D721Med (cell line): ENCODE measurements at regions not wholly inside any gene's neighbourhood (a gene's known extent, or its start where the extent isn't known, plus 50 kb on each side); places are given as distances from the start of the nearest gene placed in this dataset.

Source experiments
- DNase-seq: peaks from one replicate; pipeline ENCODE4 v3.0.0; 2011; ENCODE audit warnings: low spot score; ENCODE audit not compliant: insufficient read length
- FAIRE-seq: peaks from 2 replicates; lab custom pipeline; 2011; peaks lifted over from hg19 to GRCh38; lab: Jason Lieb, UNC
- TF ChIP-seq, protein P1 (sequence below): IDR thresholded peaks from 2 replicates; pipeline ENCODE4 v1.5.1; 2012; ENCODE audit warnings: mild to moderate bottlenecking, control low read depth; ENCODE audit not compliant: insufficient read depth; ENCODE audit errors: missing control alignments

DNA sequence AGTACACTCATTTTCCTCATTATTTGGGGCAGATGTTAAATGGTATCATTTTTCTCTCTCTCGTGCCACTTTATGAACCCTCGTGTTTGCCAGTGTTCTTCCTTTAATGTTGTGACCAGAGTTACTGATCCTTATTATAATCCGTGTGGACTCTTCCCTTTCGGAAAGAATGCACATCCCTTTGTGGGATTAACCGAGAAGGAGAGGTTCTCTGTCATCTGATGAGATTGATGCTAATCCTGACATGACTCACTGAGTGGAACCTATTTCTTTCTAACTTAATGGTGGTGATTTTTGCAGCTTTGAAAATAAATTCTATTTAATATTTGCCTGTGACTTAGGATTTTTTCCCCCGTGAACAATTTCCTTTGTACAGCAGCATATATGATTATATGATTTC is 300.0 kb upstream of the MAN1A1 start:
- FAIRE-seq = no peak
- TF ChIP-seq, protein P1, sequence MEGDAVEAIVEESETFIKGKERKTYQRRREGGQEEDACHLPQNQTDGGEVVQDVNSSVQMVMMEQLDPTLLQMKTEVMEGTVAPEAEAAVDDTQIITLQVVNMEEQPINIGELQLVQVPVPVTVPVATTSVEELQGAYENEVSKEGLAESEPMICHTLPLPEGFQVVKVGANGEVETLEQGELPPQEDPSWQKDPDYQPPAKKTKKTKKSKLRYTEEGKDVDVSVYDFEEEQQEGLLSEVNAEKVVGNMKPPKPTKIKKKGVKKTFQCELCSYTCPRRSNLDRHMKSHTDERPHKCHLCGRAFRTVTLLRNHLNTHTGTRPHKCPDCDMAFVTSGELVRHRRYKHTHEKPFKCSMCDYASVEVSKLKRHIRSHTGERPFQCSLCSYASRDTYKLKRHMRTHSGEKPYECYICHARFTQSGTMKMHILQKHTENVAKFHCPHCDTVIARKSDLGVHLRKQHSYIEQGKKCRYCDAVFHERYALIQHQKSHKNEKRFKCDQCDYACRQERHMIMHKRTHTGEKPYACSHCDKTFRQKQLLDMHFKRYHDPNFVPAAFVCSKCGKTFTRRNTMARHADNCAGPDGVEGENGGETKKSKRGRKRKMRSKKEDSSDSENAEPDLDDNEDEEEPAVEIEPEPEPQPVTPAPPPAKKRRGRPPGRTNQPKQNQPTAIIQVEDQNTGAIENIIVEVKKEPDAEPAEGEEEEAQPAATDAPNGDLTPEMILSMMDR = no peak
- DNase-seq = no peak

DNA sequence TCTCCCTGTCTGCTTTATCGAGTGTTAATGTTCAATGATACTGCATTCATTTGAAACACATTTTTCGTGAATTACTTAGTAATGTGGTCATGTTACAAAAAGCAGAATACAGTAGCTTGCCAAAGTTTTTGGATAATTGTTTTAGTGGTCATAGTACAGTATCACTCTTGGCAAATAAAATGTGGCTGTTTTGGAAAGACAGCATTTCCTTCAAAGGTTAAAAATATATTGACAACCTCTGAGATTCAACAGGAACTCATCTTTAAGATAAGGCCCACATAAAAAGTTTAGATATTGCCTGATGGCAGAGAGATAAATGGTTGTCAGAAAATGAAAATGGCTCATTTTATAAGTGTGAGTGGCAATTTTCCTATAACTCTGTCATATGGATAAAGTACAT is 297.7 kb upstream of the MAN1A1 start:
- FAIRE-seq (no peak), DNase-seq (no peak)
- TF ChIP-seq, protein P1 = no peak

DNA sequence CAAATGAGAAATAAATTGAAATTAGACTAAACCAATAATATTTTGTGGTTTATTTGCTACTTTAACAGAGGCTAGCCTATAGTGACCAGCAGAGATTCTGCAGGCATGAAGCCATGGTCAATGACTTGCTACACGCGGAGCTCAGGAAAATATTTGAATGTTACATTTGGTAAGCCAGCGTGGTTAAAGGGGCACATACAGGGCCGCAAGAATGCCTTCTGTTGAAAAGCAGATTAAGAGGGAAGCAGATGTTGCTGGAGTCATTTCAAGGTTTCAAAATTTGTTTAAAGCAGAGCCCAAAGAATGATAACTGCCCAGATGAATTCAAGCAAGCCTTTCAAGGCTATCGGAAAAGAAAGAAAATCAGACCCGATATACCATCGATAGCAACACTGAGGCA is 294.3 kb upstream of the MAN1A1 start:
- FAIRE-seq = no peak
- DNase-seq = no peak

DNA sequence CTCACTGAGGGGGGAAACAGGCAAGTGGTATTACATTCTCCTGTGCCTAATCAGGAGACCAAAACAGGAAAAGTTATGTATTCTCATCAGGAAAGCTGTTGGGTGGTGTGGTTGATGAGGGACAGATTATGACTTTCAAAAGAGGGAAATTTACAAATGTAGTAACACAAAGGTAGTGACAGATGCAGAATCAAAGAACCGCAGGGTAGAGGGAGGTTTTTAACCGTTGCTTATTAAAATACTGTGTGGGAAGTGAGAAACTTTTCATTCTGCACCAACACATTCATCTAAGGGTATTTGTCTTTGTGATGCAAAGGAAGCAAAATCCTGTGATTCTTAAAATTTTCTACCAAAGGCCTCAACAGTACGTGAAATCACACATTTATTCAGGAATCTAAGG is 288.2 kb upstream of the MAN1A1 start:
- DNase-seq = no peak
- FAIRE-seq = no peak
- TF ChIP-seq, protein P1 = no peak

More for the DNA sequence above, 294.3 kb upstream of the MAN1A1 start:
- TF ChIP-seq, protein P1 = no peak

DNA sequence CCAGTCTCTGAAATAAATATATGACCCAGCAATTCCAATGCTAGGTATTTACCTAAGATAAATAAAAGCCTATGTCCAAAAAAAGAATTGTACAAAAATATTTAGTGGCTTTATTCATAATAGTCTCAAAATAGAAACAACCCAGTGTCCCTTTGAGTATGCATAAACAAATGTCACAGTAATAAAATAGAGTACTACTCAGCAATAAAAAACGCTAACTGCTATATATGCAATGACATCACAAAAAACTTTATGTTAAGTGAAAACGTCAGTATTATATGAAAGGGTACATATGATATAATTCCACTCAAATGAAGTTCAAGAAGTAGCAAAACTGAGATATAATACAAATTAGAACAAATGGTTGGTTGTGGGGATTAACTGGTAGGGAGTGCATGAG is 286.5 kb upstream of the MAN1A1 start:
- TF ChIP-seq, protein P1 = no peak
- DNase-seq (no peak), FAIRE-seq (no peak)

DNA sequence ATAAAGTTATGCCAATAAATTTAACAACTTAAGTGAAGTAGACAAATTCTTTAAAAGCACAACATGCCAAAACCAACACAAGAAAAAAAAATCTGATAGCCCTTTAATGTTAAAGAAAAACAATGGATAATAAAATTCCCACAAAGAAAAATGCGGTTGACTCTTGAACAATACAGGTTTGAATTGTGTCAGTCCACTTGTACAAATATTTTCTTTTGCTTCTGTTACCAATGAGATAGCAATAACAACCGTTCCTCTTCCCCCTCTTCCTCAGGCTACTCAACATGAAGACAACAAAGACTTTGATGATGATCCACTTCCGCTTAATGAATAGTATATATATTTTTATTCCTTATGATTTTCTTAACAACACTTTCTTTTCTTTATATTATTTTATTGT is 283.9 kb upstream of the MAN1A1 start:
- TF ChIP-seq, protein P1 = no peak
- no peak for DNase-seq
- FAIRE-seq = no peak

DNA sequence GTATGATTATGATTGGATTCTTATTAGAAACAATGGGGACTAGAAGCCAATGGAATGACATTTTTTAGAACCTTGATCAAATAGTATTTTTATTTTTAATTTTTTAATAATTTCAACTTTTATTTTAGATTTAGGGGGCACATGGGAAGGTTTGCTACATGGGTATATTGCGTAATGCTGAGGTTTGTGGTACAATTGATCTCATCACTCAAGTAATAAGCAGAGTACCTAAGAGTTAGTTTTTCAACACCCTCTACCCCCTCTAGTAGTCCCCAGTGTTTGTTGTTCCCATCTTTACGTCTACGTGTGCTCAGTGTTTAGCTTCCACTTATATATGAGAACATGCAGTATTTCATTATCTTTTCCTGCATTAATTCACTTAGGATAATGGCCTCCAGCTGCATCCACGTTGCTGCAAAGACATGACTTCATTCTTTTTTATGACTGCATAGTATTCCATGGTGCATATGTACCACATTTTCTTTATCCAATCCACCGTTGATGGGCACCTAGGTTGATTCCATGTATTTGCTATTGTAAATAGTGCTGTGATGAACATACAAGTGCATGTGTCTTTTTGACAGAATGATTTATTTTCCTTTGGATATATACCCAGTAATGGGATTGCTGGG is 281.1 kb upstream of the MAN1A1 start:
- no peak for DNase-seq
- TF ChIP-seq, protein P1 = no peak
- FAIRE-seq = no peak
